ENCODE measurements at regions not wholly inside any gene's neighbourhood (a gene's known extent, or its start where the extent isn't known, plus 50 kb on each side); places are given as distances from the start of the nearest gene placed in this dataset.

GRCh38 chr15:95761501-95762165, 568.9 kb upstream of the NR2F2 start:
- TF ChIP-seq EZH2 (IDR thresholded peaks at IDR 0.05; ENCODE audit: insufficient read depth, poor library complexity, severe bottlenecking) (no peak), EZH2phosphoT487 (IDR thresholded peaks at IDR 0.05; ENCODE audit: insufficient read depth, low read depth) (no peak)

Data from GM23248 (cell line).